ENCODE measurements at regions not wholly inside any gene's neighbourhood (a gene's known extent, or its start where the extent isn't known, plus 50 kb on each side); places are given as distances from the start of the nearest gene placed in this dataset.

DNA sequence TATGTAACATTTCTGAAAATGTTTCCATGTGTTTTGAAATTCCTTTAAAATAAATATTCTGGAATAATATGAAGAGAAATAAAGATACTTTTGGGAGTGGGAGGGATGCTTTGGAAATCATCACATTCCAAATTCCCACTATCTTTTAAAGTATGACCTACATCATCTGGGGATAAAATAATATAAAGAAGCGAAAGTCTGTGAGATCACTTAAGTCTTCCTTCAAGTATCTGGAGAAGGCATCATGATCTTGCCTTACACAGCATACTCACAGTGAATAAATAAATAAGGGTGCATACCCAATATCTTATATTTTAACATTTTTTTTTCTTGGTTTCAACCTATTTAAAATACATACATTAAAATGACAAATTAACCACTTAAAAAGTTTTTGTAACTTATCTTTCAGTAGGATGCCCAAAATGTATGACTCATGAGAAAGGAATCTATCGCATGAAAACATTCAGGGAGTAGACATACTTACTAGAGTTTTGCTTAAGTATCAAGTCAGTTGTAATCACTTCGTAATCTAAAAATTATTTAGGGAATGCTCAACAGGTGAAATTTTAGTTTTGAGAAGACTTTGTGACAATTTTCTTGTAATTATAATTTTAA, 248.3 kb upstream of the COL3A1 start:
- no peak overlapping the region for H3K4me3 Mint-ChIP-seq (ENCODE audit: unreplicated experiment)
- no TSS peak for BruUV-seq (replicated peaks)
- no peaks in the 10 kb centered on the region for H3K27me3 Mint-ChIP-seq (ENCODE audit: insufficient read depth, unreplicated experiment)
- no peak overlapping the region for H3K27ac Mint-ChIP-seq (ENCODE audit: low read depth, unreplicated experiment)
- intact Hi-C loops (cut with micrococcal nuclease) = no loop called here
- H3K9me3 Mint-ChIP-seq (ENCODE audit: unreplicated experiment) = no peaks in the 10 kb centered on the region
- POLR2A ChIA-PET = no interaction called here
- peak; percentile 35 for DNase-seq (ENCODE audit: unreplicated experiment)
- H3K4me1 Mint-ChIP-seq (ENCODE audit: insufficient read depth, unreplicated experiment) = peaks cover 12% of the 10 kb centered on the region
- CTCF ChIA-PET = no interaction called here
- TF ChIP-seq, protein P1, sequence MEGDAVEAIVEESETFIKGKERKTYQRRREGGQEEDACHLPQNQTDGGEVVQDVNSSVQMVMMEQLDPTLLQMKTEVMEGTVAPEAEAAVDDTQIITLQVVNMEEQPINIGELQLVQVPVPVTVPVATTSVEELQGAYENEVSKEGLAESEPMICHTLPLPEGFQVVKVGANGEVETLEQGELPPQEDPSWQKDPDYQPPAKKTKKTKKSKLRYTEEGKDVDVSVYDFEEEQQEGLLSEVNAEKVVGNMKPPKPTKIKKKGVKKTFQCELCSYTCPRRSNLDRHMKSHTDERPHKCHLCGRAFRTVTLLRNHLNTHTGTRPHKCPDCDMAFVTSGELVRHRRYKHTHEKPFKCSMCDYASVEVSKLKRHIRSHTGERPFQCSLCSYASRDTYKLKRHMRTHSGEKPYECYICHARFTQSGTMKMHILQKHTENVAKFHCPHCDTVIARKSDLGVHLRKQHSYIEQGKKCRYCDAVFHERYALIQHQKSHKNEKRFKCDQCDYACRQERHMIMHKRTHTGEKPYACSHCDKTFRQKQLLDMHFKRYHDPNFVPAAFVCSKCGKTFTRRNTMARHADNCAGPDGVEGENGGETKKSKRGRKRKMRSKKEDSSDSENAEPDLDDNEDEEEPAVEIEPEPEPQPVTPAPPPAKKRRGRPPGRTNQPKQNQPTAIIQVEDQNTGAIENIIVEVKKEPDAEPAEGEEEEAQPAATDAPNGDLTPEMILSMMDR (IDR thresholded peaks at IDR 0.05; ENCODE audit: unreplicated experiment) = no peak
- H3K36me3 Mint-ChIP-seq (ENCODE audit: insufficient read depth, unreplicated experiment) = no peaks in the 10 kb centered on the region

DNA sequence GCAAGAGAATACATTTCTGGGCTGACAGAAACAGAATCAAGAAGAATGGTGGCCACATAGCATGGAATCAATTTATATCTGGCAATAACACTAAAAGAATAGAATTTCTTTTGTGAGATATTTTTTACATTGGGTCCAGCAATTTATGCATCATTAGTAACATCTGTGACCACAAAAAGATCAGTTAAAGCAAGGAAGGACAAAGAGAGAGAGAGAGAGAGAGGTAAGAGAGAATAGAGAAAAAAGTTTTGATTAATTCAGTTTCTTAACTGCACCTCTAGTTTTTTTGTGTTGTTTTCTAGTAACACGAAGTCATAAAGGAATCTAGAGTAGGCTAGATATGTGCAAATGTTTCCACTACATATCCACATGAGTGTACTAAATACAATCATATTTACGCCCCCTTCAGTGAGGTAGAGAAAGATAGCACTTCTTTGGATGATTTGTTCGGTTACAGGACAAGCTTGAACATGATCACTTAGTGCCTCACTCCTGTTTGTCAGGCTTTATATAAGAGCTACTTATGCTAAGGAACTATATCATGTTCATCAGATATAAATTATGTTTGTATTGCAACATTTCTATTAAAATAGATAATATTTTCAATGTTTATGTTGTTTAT, 247.4 kb upstream of the COL3A1 start:
- DNase-seq (ENCODE audit: unreplicated experiment) = peak; percentile 6
- BruUV-seq (replicated peaks) = no TSS peak
- Mint-ChIP-seq H3K27ac (ENCODE audit: low read depth, unreplicated experiment) (peak overlapping the region; percentile 68), H3K36me3 (ENCODE audit: insufficient read depth, unreplicated experiment) (no peaks in the 10 kb centered on the region), H3K4me1 (ENCODE audit: insufficient read depth, unreplicated experiment) (peaks cover 12% of the 10 kb centered on the region), H3K4me3 (ENCODE audit: unreplicated experiment) (no peak overlapping the region), H3K27me3 (ENCODE audit: insufficient read depth, unreplicated experiment) (no peaks in the 10 kb centered on the region), H3K9me3 (ENCODE audit: unreplicated experiment) (no peaks in the 10 kb centered on the region)
- CTCF ChIA-PET = interaction anchor here (0.9 to 1.4 kb wide), 2 partner anchors 61 to 193 kb away, joined by 4 read pairs; no protein-coding TSS in a partner anchor
- POLR2A ChIA-PET = interaction anchor here (0.6 kb wide), 3 partner anchors 34 to 319 kb away, joined by 3 to 4 read pairs (median 3); no protein-coding TSS in a partner anchor
- TF ChIP-seq, protein P1 (IDR thresholded peaks at IDR 0.05; ENCODE audit: unreplicated experiment) = no peak
- intact Hi-C loops (cut with micrococcal nuclease) = no loop called here

DNA sequence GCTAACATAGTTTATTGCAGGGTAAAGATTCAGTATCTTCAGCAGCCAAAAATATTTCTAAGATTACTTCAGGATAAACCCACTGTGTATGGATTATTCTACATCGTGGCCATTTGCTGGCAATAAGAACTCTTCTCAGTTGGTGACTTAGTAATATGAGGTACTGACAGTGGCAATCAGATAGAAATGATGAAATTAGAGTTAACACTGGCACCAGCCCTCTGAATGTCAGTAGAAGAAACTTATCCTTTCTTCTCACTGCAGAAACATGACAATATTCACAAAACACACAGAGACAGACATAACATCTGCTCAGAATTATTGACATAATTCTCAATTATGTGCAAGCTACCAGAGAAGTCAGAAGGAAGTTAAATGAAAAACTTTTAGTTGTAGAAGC, 246.3 kb upstream of the COL3A1 start:
- no TSS peak for BruUV-seq (replicated peaks)
- H3K27ac Mint-ChIP-seq (ENCODE audit: low read depth, unreplicated experiment) = no peak overlapping the region
- intact Hi-C loops (cut with micrococcal nuclease) = no loop called here
- no peak for DNase-seq (ENCODE audit: unreplicated experiment)
- peaks cover 12% of the 10 kb centered on the region for H3K4me1 Mint-ChIP-seq (ENCODE audit: insufficient read depth, unreplicated experiment)
- H3K4me3 Mint-ChIP-seq (ENCODE audit: unreplicated experiment) = no peak overlapping the region
- POLR2A ChIA-PET = no interaction called here
- TF ChIP-seq, protein P1 (IDR thresholded peaks at IDR 0.05; ENCODE audit: unreplicated experiment) = no peak
- CTCF ChIA-PET = interaction anchor here (1.4 kb wide), 1 partner anchor 60 kb away, joined by 4 read pairs; no protein-coding TSS in a partner anchor
- H3K36me3 Mint-ChIP-seq (ENCODE audit: insufficient read depth, unreplicated experiment) = no peaks in the 10 kb centered on the region
- H3K27me3 Mint-ChIP-seq (ENCODE audit: insufficient read depth, unreplicated experiment) = no peaks in the 10 kb centered on the region
- no peaks in the 10 kb centered on the region for H3K9me3 Mint-ChIP-seq (ENCODE audit: unreplicated experiment)

DNA sequence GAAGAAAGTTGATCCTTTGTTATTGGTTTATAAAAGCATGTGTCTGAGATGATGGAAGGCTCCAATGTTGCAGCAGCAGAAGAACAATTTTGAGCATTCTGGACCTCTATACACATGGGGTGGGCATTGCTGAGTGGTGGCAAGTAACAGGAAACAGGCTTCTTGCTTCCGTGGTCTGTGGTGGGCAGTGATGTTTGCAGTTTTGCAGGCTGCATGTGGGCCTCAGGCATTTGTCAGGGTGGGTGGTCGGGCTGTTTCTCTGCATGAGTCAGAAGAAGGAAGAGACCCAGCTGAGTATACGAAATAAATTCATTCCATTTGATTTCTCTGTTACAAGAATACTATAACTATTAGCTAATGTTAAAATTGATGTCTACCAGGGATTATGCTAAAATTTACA, 239.5 kb upstream of the COL3A1 start:
- DNase-seq (ENCODE audit: unreplicated experiment) = no peak
- no peaks in the 10 kb centered on the region for H3K4me1 Mint-ChIP-seq (ENCODE audit: insufficient read depth, unreplicated experiment)
- ChIA-PET POLR2A (no interaction called here), CTCF (no interaction called here)
- no peaks in the 10 kb centered on the region for H3K27me3 Mint-ChIP-seq (ENCODE audit: insufficient read depth, unreplicated experiment)
- H3K36me3 Mint-ChIP-seq (ENCODE audit: insufficient read depth, unreplicated experiment) = peaks cover 6% of the 10 kb centered on the region
- intact Hi-C loops (cut with micrococcal nuclease) = no loop called here
- no TSS peak for BruUV-seq (replicated peaks)
- no peak overlapping the region for H3K27ac Mint-ChIP-seq (ENCODE audit: low read depth, unreplicated experiment)
- H3K4me3 Mint-ChIP-seq (ENCODE audit: unreplicated experiment) = no peak overlapping the region
- TF ChIP-seq, protein P1 (IDR thresholded peaks at IDR 0.05; ENCODE audit: unreplicated experiment) = no peak
- H3K9me3 Mint-ChIP-seq (ENCODE audit: unreplicated experiment) = no peaks in the 10 kb centered on the region
